ENCODE measurements at regions not wholly inside any gene's neighbourhood (a gene's known extent, or its start where the extent isn't known, plus 50 kb on each side); places are given as distances from the start of the nearest gene placed in this dataset.

DNA sequence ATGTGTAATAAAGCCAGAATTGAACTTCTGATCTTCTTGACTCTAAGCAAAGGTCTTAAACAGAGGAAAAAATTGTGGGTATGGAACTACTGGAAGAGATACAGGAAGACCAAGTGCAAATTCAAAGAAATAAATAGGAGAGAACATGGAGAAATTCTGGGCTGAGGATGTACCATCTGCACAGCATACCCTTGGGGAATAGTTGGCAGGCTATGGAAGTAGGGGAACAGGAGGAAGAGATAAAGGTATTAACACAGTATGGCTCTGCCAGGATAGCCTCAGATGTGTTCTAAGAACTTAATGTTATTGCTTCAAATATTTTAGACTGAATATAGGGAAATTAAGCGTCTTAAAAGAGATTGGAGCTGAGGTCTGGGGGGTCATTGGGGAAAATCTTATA lies 485.4 kb downstream of the CNTN3 start:
- no peak overlapping the region for H3K9ac ChIP-seq (ENCODE audit: control insufficient read depth, insufficient read depth, low read length)
- H3K4me2 ChIP-seq (ENCODE audit: control insufficient read depth, insufficient read depth): no peak overlapping the region
- H3K79me2 ChIP-seq (ENCODE audit: control insufficient read depth, insufficient read depth, low read length): no peaks in the 10 kb centered on the region
- TF ChIP-seq EED (IDR thresholded peaks at IDR 0.05; ENCODE audit: low read depth): no peak
- no peak for TF ChIP-seq CHD1 (IDR thresholded peaks at IDR 0.05; ENCODE audit: low read depth, low read length)
- TF ChIP-seq KDM1A (IDR thresholded peaks at IDR 0.05; ENCODE audit: borderline replicate concordance): no peak
- TF ChIP-seq ZNF207 (IDR thresholded peaks at IDR 0.05; ENCODE audit: borderline replicate concordance): no peak
- no peak for TF ChIP-seq ASH2L (IDR thresholded peaks at IDR 0.05; ENCODE audit: borderline replicate concordance, low read depth)
- TF ChIP-seq SUPT20H (IDR thresholded peaks at IDR 0.05; ENCODE audit: borderline replicate concordance, control insufficient read depth, low read depth, low read length): no peak
- ChIA-PET RAD21 (ENCODE audit: unreplicated experiment) (no interaction called here), SMC1A (ENCODE audit: uncharacterized antibody, unreplicated experiment) (interaction anchor here (1.7 kb wide), 1 partner anchor 12 kb away, joined by 3 read pairs; no protein-coding TSS in a partner anchor), POLR2A (no interaction called here), CTCF (no interaction called here)
- in situ Hi-C loops (cut with MboI): no loop called here
- ATAC-seq (no peak), FAIRE-seq (no peak), DNase-seq (ENCODE audit: low read depth, low spot score) (no peak)
- BruUV-seq (replicated peaks): no TSS peak
- no peak overlapping the region for H2AFZ ChIP-seq (ENCODE audit: control insufficient read depth, low read depth, low read length)
- H3K4me1 ChIP-seq (ENCODE audit: control insufficient read depth, insufficient read depth, low read length): no peaks in the 10 kb centered on the region
- no peaks in the 10 kb centered on the region for H3K9me3 ChIP-seq (replicated peaks; ENCODE audit: control insufficient read depth, insufficient read depth, low read length)
- no peaks in the 10 kb centered on the region for H3K36me3 ChIP-seq (ENCODE audit: control insufficient read depth in 2 of 2, insufficient read depth in 2 of 2, low read length in 1 of 2)
- intact Hi-C loops (cut with micrococcal nuclease; ENCODE audit: unreplicated experiment): no loop called here
- no peak overlapping the region for H3K27ac ChIP-seq (ENCODE audit: control insufficient read depth, insufficient read depth)
- H3K27me3 ChIP-seq (replicated peaks in 1 of 2; ENCODE audit: control insufficient read depth in 2 of 2, insufficient read depth in 2 of 2, low read length in 1 of 2): no peaks in the 10 kb centered on the region
- no peaks in the 10 kb centered on the region for H4K20me1 ChIP-seq (ENCODE audit: control insufficient read depth, insufficient read depth)
- 14% methylated on average over 1 of the region's 1 CpG for WGBS (ENCODE audit: insufficient coverage, insufficient replicate concordance, low lambda C conversion rate, missing lambda C conversion rate)
- no peak overlapping the region for H3K4me3 ChIP-seq

DNA sequence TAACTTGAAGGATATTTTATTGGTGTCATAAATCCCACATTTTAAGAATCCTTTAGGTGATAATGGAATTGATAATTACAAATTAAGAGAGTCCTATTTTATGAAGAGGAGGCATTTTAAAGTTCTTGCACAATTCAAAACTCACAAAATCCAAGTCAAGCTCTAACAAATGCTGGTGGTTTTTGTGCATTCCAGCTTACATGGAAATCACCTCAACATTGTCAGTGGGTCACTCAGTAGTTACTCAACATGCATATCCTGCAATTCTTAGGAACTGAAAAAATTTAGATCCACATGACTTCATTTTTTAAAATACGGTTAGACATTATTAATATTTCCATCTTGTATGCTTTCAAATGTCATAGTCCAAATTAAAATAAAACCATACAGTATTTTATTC lies 487.2 kb downstream of the CNTN3 start:
- RAD21 ChIA-PET (ENCODE audit: unreplicated experiment): no interaction called here
- H3K79me2 ChIP-seq (ENCODE audit: control insufficient read depth, insufficient read depth, low read length): no peaks in the 10 kb centered on the region
- POLR2A ChIA-PET: no interaction called here
- DNase-seq (ENCODE audit: low read depth, low spot score): no peak
- SMC1A ChIA-PET (ENCODE audit: uncharacterized antibody, unreplicated experiment): interaction anchor here (1.7 kb wide), 1 partner anchor 13 kb away, joined by 3 read pairs; no protein-coding TSS in a partner anchor
- no TSS peak for BruUV-seq (replicated peaks)
- no peaks in the 10 kb centered on the region for H4K20me1 ChIP-seq (ENCODE audit: control insufficient read depth, insufficient read depth)
- no peak overlapping the region for H3K4me3 ChIP-seq
- H3K36me3 ChIP-seq (ENCODE audit: control insufficient read depth in 2 of 2, insufficient read depth in 2 of 2, low read length in 1 of 2): no peaks in the 10 kb centered on the region
- no peaks in the 10 kb centered on the region for H3K27me3 ChIP-seq (replicated peaks in 1 of 2; ENCODE audit: control insufficient read depth in 2 of 2, insufficient read depth in 2 of 2, low read length in 1 of 2)
- no peaks in the 10 kb centered on the region for H3K9me3 ChIP-seq (replicated peaks; ENCODE audit: control insufficient read depth, insufficient read depth, low read length)
- H2AFZ ChIP-seq (ENCODE audit: control insufficient read depth, low read depth, low read length): no peak overlapping the region
- no peak overlapping the region for H3K9ac ChIP-seq (ENCODE audit: control insufficient read depth, insufficient read depth, low read length)
- TF ChIP-seq GABPA (IDR thresholded peaks at IDR 0.05; ENCODE audit: low read depth) (no peak), ZNF24 (IDR thresholded peaks at IDR 0.05) (no peak)
- H3K4me1 ChIP-seq (ENCODE audit: control insufficient read depth, insufficient read depth, low read length): no peaks in the 10 kb centered on the region
- FAIRE-seq: no peak
- no peak for ATAC-seq
- 37% methylated on average over 1 of the region's 1 CpG for WGBS (ENCODE audit: insufficient coverage, insufficient replicate concordance, low lambda C conversion rate, missing lambda C conversion rate)
- H3K27ac ChIP-seq (ENCODE audit: control insufficient read depth, insufficient read depth): no peak overlapping the region
- in situ Hi-C loops (cut with MboI) (no loop called here), intact Hi-C loops (cut with micrococcal nuclease; ENCODE audit: unreplicated experiment) (no loop called here)
- CTCF ChIA-PET: no interaction called here
- no peak overlapping the region for H3K4me2 ChIP-seq (ENCODE audit: control insufficient read depth, insufficient read depth)

Measured in GM12878 (cell line).